ENCODE measurements at regions not wholly inside any gene's neighbourhood (a gene's known extent, or its start where the extent isn't known, plus 50 kb on each side); places are given as distances from the start of the nearest gene placed in this dataset.
"Not testable (repeated sequence)": the region's sequence is repeated elsewhere in the genome, so short reads cannot be mapped to it uniquely, and the experiment has no call there.

GRCh38 chr6:4725136-4725760 is 51.0 kb upstream of the CDYL start:
- not testable (repeated sequence) for DNase-seq (ENCODE audit: low read depth in 3 of 3, low spot score in 2 of 3)

DNA sequence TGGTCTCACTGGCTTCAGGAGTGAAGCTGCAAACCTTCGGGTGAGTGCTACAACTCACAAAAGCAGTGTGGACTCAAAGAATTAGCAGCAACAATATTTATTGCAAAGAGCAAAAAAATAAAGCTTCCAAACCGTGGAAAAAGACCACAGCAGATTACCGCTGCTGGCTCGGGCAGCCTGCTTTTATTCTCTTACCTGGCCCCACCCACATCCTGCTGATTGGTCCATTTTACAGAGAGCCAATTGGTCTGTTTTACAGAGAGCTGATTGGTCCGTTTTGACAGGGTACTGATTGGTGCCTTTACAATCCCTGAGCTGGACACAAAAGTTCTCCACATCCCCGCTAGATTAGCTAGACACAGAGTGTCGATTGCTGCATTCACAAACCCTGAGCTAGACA is 51.5 kb upstream of the CDYL start:
- not testable (repeated sequence) for DNase-seq (ENCODE audit: low read depth in 3 of 3, low spot score in 2 of 3)

DNA sequence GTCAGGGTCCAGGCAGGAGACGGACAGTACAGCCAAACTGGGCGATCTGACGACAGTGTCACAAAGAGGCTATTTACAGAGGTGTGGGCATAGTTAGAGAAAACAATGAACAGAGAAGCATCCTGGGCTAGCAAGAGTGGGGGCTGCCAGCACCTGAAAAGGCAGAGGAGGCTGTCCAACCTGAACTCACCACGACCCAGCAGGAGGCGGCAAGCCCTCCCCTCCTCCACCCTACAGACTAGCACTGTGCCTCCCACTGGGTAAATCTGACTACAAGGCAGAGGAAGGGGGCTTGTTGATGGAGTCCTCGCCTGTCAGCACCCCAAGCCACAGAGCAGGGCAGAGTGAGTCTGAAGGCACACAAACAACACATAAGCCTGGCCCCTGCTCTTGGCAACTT is 52.8 kb upstream of the CDYL start:
- no peak for DNase-seq (ENCODE audit: low read depth in 3 of 3, low spot score in 2 of 3)

- not testable (repeated sequence) for DNase-seq (ENCODE audit: low read depth in 3 of 3, low spot score in 2 of 3)
These were observed 54.8 kb upstream of the CDYL start for GRCh38 chr6:4721368-4721767.

DNA sequence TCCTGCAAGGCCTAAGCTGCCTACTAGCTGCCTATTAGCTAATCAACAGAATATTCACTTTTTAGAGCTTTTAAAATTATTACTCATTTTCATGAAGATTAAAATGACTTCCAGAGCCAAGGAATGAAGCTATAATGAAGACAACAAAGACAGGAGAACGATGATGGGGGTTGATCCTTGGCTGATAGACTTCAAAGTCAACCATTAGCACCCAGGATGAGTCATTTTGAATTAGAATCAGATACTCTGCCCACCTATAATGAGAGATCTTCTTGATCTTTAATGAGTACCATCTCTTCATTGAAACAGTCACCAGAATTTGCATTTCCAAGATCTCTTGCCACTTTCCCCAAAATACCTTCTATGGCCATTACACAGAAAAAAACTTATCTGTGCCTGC is 56.7 kb upstream of the CDYL start:
- DNase-seq (ENCODE audit: low read depth in 3 of 3, low spot score in 2 of 3), result no peak

- DNase-seq (ENCODE audit: low read depth in 3 of 3, low spot score in 2 of 3), result no peak
These were observed 58.3 kb upstream of the CDYL start for GRCh38 chr6:4717856-4718255.

- DNase-seq (ENCODE audit: low read depth in 3 of 3, low spot score in 2 of 3), result no peak
These were observed 59.1 kb upstream of the CDYL start for GRCh38 chr6:4717124-4717523.

DNA sequence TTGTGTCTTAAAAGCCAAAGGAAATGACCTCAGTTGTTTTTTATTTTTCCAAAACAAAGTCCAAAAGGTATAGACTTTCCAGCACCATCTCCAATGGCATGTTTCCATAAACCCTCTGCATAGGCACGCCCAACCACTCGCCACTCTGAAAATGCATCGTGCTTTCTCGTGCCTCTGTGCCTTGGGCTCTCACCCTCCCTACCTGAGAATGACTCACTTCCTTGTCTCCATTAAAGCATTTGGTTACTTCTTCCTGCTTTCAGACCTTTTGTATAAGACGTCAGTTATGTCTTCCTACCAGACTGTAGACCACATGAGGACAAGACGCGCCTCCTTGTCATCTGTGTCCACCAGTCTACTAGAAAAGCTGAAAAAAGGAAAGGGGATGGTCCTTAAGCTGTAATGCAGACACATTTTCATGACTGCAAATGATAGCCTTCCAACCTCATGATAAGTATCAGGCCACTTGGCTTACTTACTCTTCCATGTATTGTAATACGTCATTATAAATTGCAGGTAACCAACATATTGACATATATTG is 61.2 kb upstream of the CDYL start:
- DNase-seq (ENCODE audit: low read depth in 3 of 3, low spot score in 2 of 3), result no peak

GRCh38 chr6:4712291-4712690 is 63.9 kb upstream of the CDYL start:
- no peak for DNase-seq (ENCODE audit: low read depth in 3 of 3, low spot score in 2 of 3)

- no peak for DNase-seq (ENCODE audit: low read depth in 3 of 3, low spot score in 2 of 3)
These were observed 69.2 kb upstream of the CDYL start for GRCh38 chr6:4707011-4707410.

DNA sequence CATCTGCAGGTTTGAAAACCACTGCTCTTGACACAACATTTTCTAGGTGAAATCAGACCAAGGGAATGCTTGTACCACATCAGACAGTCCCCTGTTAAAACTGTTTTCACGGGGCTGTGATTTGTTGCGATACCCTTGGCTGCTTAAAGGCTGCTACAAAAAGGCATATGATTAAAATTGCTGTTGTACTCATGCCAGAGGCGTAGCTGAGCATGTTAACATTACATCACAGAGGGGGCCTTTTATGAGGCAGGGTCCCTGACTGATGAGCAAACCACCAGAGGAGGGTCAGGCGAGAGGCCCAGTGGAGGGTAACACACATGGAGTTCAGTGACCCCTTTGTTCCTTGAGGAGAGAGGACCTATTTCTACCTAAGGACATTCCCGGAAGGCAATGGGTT is 70.4 kb upstream of the CDYL start:
- DNase-seq (ENCODE audit: low read depth in 3 of 3, low spot score in 2 of 3), result no peak

GRCh38 chr6:4703382-4703781 is 72.8 kb upstream of the CDYL start:
- no peak for DNase-seq (ENCODE audit: low read depth in 3 of 3, low spot score in 2 of 3)

DNA sequence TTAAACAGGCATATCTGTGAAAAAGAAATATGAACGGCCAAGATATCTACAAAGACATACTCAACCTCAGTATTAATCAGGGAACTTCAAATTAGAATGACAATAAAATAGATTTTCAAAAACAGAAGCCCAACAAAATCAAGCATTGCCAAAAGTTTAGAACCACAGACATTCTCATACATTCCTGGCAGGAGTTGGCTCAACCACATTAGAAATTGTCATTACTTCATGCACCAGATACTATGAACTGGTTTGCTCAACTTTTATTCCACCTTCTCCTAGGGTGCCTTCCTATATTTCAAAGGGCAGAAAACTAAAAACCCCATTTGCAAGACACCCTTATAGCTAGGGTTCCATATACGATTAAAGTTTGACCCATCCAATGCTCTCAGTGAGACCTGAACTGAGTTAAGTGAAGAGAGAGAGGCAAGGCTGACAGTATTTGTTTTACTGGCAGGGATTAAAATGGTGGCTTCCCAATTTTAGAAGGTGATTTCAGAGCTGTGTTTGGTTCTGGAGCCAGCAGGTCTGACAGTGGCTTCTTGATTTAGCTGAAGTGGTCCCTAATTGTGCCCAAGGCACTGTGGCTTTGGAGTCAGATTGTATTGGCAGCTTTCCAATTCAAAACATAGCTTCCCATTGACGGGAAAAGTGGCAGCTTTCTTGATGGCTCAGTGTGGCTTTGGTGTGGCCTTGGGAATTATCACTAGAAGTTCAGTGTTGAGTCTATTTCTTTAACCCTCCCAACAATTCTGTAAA is 77.1 kb upstream of the CDYL start:
- DNase-seq (ENCODE audit: low read depth in 3 of 3, low spot score in 2 of 3), result no peak

DNA sequence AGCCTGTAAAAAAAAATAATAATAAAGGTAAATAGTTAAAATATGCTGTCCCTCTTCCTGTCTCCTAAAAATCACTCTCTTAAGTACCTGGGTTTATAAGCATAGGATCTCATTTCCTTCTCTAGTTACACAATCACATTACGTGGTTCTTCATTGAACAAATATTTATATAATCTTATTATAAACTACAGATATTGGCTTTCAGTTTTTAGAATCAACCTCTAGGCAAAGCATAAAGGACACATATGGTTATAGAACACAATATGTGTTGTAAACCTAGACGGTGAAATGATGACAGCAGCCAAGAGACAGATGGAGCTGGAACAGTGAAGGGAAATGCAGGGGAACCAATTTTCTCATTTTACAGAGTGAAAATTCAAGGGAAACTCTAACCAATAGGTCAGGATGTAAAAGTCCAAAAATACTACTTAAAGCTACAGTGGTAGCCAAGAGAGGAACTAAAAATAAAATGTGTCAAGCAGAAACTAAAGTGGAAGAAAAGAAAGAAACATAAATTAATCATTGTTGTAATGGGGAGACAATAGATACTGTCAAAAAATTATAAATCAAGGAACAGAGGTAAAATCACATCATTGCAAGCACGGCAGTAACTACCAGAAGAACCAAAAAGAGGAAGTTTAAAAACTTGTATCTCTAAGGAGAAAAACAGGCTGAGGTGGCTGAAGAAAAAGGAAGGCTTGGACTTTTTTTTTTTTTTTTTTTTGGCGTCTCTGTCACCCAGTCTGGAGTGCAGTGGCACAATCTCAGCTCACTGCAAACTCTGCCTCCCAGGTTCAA is 82.8 kb upstream of the CDYL start:
- DNase-seq (ENCODE audit: low read depth in 3 of 3, low spot score in 2 of 3), result no peak

GRCh38 chr6:4692664-4693063 is 83.5 kb upstream of the CDYL start:
- no peak for DNase-seq (ENCODE audit: low read depth in 3 of 3, low spot score in 2 of 3)

GRCh38 chr6:4687989-4688947 is 87.9 kb upstream of the CDYL start:
- DNase-seq (ENCODE audit: low read depth in 3 of 3, low spot score in 2 of 3), result no peak

- no peak for DNase-seq (ENCODE audit: low read depth in 3 of 3, low spot score in 2 of 3)
These were observed 88.6 kb upstream of the CDYL start for GRCh38 chr6:4687656-4687988.

DNA sequence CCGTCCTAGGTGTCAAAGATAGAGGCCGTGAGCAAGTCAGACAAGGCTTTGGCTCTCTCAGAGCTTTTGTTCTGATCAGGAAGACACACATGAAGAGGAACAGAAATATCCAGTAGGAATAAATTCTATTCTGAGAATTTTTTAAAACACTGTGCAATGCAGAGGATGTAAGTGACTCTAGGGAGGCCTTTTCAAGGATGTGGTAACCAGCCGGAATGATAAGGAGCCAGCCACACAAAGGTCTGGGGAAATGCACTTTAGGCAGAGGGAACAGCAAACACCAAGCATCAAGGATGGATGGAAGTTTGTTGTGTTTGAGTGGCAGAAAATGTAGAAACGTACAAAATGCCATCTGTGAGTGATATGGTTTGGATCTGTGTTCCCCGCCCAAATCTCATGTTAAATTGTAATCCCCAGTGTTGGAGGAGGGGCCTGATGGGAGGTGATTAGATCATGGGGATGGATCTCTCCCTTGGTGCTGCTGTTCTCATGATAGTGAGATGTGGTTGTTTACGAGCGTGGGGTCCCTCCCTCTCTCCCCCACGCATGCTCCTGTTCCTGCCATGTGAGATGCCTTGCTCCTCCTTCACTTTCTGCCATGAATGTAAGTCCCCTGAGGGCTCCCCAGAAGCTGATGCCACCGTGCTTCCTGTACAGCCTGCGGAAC is 93.6 kb upstream of the CDYL start:
- DNase-seq (ENCODE audit: low read depth in 3 of 3, low spot score in 2 of 3), result no peak

DNA sequence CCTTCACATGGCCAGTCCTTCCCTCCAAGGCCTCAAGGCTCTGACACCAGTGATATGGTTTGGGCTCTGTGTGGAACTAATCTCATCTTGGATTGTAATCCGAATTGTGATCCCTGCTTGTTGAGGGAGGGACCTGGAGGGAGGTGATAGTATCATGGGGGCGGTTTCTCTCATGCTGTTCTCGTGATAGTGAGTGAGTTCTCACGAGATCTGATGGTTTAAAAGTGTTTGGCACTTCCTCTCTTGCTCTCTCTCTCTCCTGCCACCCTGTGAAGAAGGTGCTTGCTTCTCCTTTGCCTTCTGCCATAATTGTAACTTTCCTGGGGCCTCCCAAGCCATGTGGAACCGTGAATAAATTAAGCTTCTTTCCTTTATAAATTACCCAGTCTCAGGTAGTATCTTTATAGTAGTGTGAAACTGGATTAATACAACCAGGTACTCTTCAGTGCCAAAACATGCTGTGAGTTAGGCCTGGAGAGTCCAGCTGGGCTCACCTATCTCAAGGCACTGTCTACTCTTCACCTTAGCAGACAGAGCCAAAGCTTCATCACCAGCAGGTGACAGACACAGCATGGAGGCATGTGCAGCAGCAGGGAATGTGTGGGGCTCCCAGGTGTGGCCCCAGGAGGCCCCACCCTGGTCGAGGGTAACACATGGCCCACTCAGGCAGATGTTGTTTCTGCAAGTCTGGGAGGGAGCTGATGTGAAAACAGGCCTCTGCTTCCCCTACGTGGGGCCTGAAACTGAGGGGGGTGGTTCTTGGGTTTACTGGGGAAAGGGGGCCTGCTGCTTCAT is 97.5 kb upstream of the CDYL start:
- no peak for DNase-seq (ENCODE audit: low read depth in 3 of 3, low spot score in 2 of 3)

All from right renal cortex interstitium (tissue), 3 donors.